CD8-positive, alpha-beta memory T cell (primary cell): ENCODE measurements at regions not wholly inside any gene's neighbourhood (a gene's known extent, or its start where the extent isn't known, plus 50 kb on each side); places are given as distances from the start of the nearest gene placed in this dataset.

Experiments
- CTCF ChIA-PET: fragments of 350-600 bp; sonication (Branson Sonifier 250); formaldehyde crosslinking; loops from one replicate; lab custom pipeline; 2021; ENCODE audit warnings: antibody characterized with exemption; lab: Charles Lee
- POLR2A ChIA-PET: fragments of 350-600 bp; sonication (Branson Sonifier 250); formaldehyde crosslinking; loops from one replicate; lab custom pipeline; 2021; ENCODE audit warnings: antibody characterized with exemption; lab: Charles Lee
- DNase-seq, 5 donors: peaks; one replicate each; pipeline versions ENCODE4 v3.0.0 to v3.0.0-alpha.2; 2020 to 2022; ENCODE audit warnings: mixed read lengths in 1 of 5
- H3K27ac ChIP-seq: one replicate; pipeline ENCODE4 v1.7.0; 2013; ENCODE audit warnings: low read depth, mild to moderate bottlenecking, low read length, moderate library complexity
- H3K27me3 ChIP-seq: 2 replicates; pipeline ENCODE4 v1.7.0; 2013; ENCODE audit warnings: low read length, mild to moderate bottlenecking; ENCODE audit not compliant: insufficient read depth, poor library complexity, severe bottlenecking
- H3K36me3 ChIP-seq: 2 replicates; pipeline ENCODE4 v1.7.0; 2013; ENCODE audit warnings: mild to moderate bottlenecking, low read length, moderate library complexity; ENCODE audit not compliant: insufficient read depth
- H3K4me1 ChIP-seq: 2 replicates; pipeline ENCODE4 v1.7.0; 2013; ENCODE audit warnings: mild to moderate bottlenecking, low read length, moderate library complexity; ENCODE audit not compliant: insufficient read depth
- H3K4me3 ChIP-seq: 2 replicates; pipeline ENCODE4 v1.7.0; 2013; ENCODE audit warnings: mild to moderate bottlenecking, low read length
- H3K9me3 ChIP-seq: 2 replicates; pipeline ENCODE4 v1.7.0; 2013; ENCODE audit warnings: mild to moderate bottlenecking, low read length
- H3K27ac Mint-ChIP-seq, 8 donors: one replicate each; pipeline ENCODE4 v1.8.0; 2020 to 2021; ENCODE audit warnings: mixed read lengths in 8 of 8, mild to moderate bottlenecking in 6 of 8, inconsistent platforms in 3 of 8, moderate library complexity in 3 of 8
- H3K27me3 Mint-ChIP-seq, 2 donors: one replicate each; pipeline ENCODE4 v1.8.0; 2020 to 2021; ENCODE audit warnings: mixed read lengths in 2 of 2, mild to moderate bottlenecking in 1 of 2, moderate library complexity in 1 of 2
- H3K36me3 Mint-ChIP-seq, 3 donors: one replicate each; pipeline ENCODE4 v1.8.0; 2020 to 2021; ENCODE audit warnings: mixed read lengths in 3 of 3, inconsistent platforms in 1 of 3, mild to moderate bottlenecking in 1 of 3
- H3K4me1 Mint-ChIP-seq, 3 donors: one replicate each; pipeline ENCODE4 v1.8.0; 2020 to 2021; ENCODE audit warnings: mixed read lengths in 3 of 3, inconsistent platforms in 1 of 3, mild to moderate bottlenecking in 1 of 3
- H3K4me3 Mint-ChIP-seq, 7 donors: one replicate each; pipeline ENCODE4 v1.8.0; 2020 to 2021; ENCODE audit warnings: mixed read lengths in 7 of 7, mild to moderate bottlenecking in 6 of 7, moderate library complexity in 4 of 7, inconsistent platforms in 2 of 7
- H3K9me3 Mint-ChIP-seq, 5 donors: one replicate each; pipeline ENCODE4 v1.8.0; 2020 to 2022; ENCODE audit warnings: mixed read lengths in 5 of 5, mild to moderate bottlenecking in 3 of 5, moderate library complexity in 2 of 5, inconsistent platforms in 1 of 5

DNA sequence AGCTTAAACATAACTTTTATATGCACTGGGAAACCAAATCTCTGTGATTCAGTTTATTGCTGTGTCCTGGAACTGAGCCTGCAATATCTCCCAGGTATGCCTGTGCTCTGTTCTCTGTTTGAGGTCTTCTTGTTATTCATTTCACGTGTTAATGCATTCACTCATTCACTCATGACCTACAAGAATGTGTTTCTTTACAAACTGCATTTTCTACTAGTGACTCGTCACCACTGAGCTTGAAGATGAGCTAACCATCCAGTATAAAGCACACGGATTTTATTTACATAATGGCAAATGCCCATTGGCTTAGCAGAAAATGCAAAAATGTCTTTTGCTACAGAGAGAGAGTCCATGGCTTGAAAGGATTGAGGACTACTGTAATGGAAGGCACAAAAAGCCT, 75.0 kb upstream of the DUSP10 start:
- no peak overlapping the region for H3K4me3 ChIP-seq
- no peaks in the 10 kb centered on the region for H3K36me3 ChIP-seq
- H3K27ac ChIP-seq, result no peak overlapping the region
- ChIA-PET CTCF (no interaction called here), POLR2A (no interaction called here)
- Mint-ChIP-seq H3K9me3 (no peaks in the 10 kb centered on the region), H3K4me1 (peaks cover 0 to 2% (median 0%) of the 10 kb centered on the region in 3 donors), H3K27ac (no peak overlapping the region), H3K27me3 (peaks cover 0 to 2% of the 10 kb centered on the region in 2 donors), H3K4me3 (no peak overlapping the region), H3K36me3 (peaks cover 0 to 1% (median 0%) of the 10 kb centered on the region in 3 donors)
- H3K4me1 ChIP-seq, result no peaks in the 10 kb centered on the region
- no peaks in the 10 kb centered on the region for H3K27me3 ChIP-seq
- DNase-seq, result no peak
- H3K9me3 ChIP-seq, result no peaks in the 10 kb centered on the region

DNA sequence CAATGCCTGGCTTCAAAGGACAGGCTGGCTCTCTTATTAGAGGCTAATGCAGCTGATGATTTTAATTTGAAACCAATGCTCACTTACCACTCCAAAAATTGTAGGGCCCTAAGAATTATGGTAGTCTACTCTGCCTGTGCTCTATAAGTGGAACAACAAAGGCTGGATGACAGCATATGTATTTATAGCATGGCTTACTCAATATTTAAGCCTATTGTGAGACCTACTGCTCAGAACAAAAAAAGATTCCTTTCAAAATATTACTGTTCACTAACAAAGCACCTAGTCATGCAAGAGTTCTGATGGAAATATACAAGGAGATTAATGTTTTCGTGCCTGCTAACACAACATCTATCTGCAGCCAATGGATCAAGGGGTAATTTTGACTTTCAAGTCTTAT, 73.8 kb upstream of the DUSP10 start:
- H3K27me3 ChIP-seq, result no peaks in the 10 kb centered on the region
- H3K27ac Mint-ChIP-seq, result no peak overlapping the region
- H3K4me1 Mint-ChIP-seq, result peaks cover 9 to 12% (median 10%) of the 10 kb centered on the region in 3 donors
- peaks cover 0 to 1% (median 0%) of the 10 kb centered on the region in 3 donors for H3K36me3 Mint-ChIP-seq
- no peaks in the 10 kb centered on the region for H3K9me3 ChIP-seq
- POLR2A ChIA-PET, result no interaction called here
- no peak overlapping the region for H3K4me3 ChIP-seq
- no peak overlapping the region for H3K4me3 Mint-ChIP-seq
- peaks cover 0 to 2% of the 10 kb centered on the region in 2 donors for H3K27me3 Mint-ChIP-seq
- no peak overlapping the region for H3K27ac ChIP-seq
- no peaks in the 10 kb centered on the region for H3K36me3 ChIP-seq
- no peaks in the 10 kb centered on the region for H3K4me1 ChIP-seq
- DNase-seq, result no peak
- no peaks in the 10 kb centered on the region for H3K9me3 Mint-ChIP-seq
- CTCF ChIA-PET, result no interaction called here

DNA sequence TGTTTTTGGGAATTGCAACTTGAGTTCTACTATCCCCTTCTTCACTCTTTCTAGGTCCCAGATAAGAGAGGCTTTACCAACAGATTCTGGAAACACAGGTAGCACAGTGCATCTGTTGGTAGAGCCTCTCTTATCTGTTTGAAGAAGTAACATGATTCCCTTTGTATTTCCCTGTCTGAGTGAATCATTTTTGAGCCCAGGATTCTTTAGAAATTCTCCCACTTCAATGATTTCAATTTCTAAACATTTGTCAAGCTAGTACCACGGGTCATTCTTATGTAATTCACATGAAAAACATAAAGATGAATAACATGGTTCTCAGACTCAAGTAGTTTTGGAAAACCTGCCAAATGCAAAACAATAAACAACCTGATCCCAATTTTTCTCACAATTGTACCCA, 72.0 kb upstream of the DUSP10 start:
- no peak overlapping the region for H3K4me3 Mint-ChIP-seq
- no peak overlapping the region for H3K27ac Mint-ChIP-seq
- H3K36me3 Mint-ChIP-seq, result peaks cover 0 to 1% (median 0%) of the 10 kb centered on the region in 3 donors
- peaks cover 11% of the 10 kb centered on the region for H3K4me1 ChIP-seq
- H3K4me3 ChIP-seq, result no peak overlapping the region
- H3K27me3 ChIP-seq, result no peaks in the 10 kb centered on the region
- ChIA-PET POLR2A (interaction anchor here (0.9 kb wide), 1 partner anchor 31 kb away, joined by 3 read pairs; no protein-coding TSS in a partner anchor), CTCF (no interaction called here)
- DNase-seq, result no peak
- H3K36me3 ChIP-seq, result no peaks in the 10 kb centered on the region
- peaks cover 0 to 4% of the 10 kb centered on the region in 2 donors for H3K27me3 Mint-ChIP-seq
- H3K27ac ChIP-seq, result no peak overlapping the region
- H3K9me3 Mint-ChIP-seq, result no peaks in the 10 kb centered on the region
- no peaks in the 10 kb centered on the region for H3K9me3 ChIP-seq
- peaks cover 27 to 28% (median 27%) of the 10 kb centered on the region in 3 donors for H3K4me1 Mint-ChIP-seq

DNA sequence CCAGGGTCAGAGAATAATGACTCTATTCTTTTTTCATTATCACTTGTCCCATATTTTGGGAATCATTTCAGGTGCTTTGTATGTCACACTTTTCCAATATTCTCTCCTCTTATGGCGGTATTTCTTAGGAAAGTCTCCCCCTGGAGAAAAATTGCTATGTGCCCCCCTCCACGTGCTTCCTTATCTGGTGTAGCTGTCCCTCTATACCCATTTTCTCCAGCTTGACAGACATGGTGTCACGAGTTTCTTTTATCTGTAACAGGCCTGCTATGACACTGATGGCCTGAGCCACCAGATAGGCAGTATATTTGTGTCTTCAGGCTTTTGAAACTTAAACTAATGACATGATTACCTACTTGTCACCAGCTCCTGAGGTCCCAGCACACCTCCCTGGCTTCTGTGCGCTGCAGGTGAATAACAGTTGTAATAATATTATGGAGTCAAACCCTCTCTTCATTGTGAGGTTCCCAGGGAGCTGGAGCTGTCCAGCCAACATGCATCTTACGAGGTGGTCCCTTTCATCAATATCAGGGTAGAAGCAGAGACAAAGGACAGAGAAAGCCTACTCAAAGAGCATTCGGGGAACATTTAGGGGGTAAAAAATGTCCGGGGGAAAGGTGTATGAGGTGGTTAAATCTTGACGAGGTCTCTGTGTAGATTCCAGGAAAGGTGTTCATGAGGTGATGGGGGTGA, 71.2 kb upstream of the DUSP10 start:
- DNase-seq, result no peak
- Histone ChIP-seq H3K27me3 (no peaks in the 10 kb centered on the region), H3K4me3 (no peak overlapping the region), H3K9me3 (no peaks in the 10 kb centered on the region), H3K4me1 (peaks cover 11% of the 10 kb centered on the region), H3K36me3 (no peaks in the 10 kb centered on the region), H3K27ac (no peak overlapping the region)
- ChIA-PET CTCF (no interaction called here), POLR2A (no interaction called here)
- Mint-ChIP-seq H3K4me1 (peaks cover 31 to 34% (median 31%) of the 10 kb centered on the region in 3 donors), H3K27ac (no peak overlapping the region), H3K4me3 (no peak overlapping the region), H3K27me3 (peaks cover 0 to 4% of the 10 kb centered on the region in 2 donors), H3K36me3 (peaks cover 0 to 1% (median 0%) of the 10 kb centered on the region in 3 donors), H3K9me3 (no peaks in the 10 kb centered on the region)

DNA sequence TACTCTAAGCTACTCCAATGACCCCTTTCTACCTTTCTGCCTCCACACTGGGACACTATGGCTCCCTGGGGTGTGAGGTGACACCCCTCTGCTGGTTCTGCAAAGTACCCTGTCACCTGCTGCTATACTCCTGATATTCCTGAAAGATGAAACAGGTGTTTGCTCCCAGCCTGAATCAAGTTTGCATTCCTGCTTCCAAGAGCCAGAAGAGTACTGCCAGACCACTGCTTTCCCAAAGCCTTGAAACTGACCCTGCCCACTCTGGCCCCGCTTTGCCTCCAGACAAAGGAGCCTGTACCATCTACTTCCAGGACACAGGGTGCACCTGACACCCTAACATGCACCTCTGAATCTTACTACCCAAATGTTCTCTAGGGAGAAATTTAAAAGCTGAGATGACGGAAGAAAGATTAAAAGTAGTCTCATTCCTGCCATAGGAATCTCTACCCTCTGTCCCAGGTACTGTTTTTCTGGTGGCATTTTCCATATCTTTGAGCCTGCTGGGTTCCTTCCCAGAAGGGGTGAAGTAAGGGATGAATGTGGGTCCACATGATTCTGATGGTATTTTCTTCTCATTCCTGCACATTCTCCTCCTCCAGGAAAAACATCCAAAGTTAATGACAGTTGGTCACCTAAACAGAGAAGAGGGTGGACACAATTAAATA, 70.3 kb upstream of the DUSP10 start:
- Mint-ChIP-seq H3K27me3 (peaks cover 0 to 4% of the 10 kb centered on the region in 2 donors), H3K27ac (peak overlapping the region in 2 of 8 donors; percentile 9 to 37), H3K4me1 (peaks cover 31 to 36% (median 32%) of the 10 kb centered on the region in 3 donors), H3K9me3 (no peaks in the 10 kb centered on the region), H3K4me3 (no peak overlapping the region), H3K36me3 (peaks cover 0 to 1% (median 0%) of the 10 kb centered on the region in 3 donors)
- H3K4me1 ChIP-seq, result peaks cover 11% of the 10 kb centered on the region
- ChIA-PET CTCF (no interaction called here), POLR2A (no interaction called here)
- no peak for DNase-seq
- H3K27ac ChIP-seq, result no peak overlapping the region
- H3K4me3 ChIP-seq, result no peak overlapping the region
- no peaks in the 10 kb centered on the region for H3K27me3 ChIP-seq
- H3K9me3 ChIP-seq, result no peaks in the 10 kb centered on the region
- no peaks in the 10 kb centered on the region for H3K36me3 ChIP-seq

DNA sequence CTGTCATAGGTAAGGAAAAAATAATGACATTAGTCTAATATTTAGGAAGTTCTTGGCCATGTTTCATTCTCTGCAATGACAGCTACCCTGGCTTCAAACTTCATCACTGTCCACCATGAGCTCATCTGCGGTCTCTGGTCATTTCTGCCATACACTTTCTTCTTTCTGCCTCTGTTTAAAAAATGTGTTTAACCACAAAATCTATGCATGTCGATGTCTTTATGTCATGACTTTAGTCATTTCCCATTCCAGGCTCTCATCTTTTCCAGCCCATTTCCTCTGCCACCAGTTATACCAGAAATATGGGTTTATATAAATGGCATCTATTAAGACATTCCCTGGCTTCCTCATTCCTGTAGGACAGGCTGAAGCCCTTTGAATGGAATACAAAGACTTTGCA, 68.5 kb upstream of the DUSP10 start:
- CTCF ChIA-PET, result interaction anchor here (0.5 to 0.9 kb wide), 2 partner anchors 10 to 18 kb away, joined by 3 read pairs; no protein-coding TSS in a partner anchor
- Histone ChIP-seq H3K27me3 (no peaks in the 10 kb centered on the region), H3K9me3 (no peaks in the 10 kb centered on the region), H3K27ac (no peak overlapping the region), H3K4me1 (peaks cover 11% of the 10 kb centered on the region), H3K4me3 (no peak overlapping the region), H3K36me3 (no peaks in the 10 kb centered on the region)
- peaks cover 0 to 4% of the 10 kb centered on the region in 2 donors for H3K27me3 Mint-ChIP-seq
- DNase-seq, result no peak
- peaks cover 31 to 36% (median 32%) of the 10 kb centered on the region in 3 donors for H3K4me1 Mint-ChIP-seq
- H3K36me3 Mint-ChIP-seq, result peaks cover 0 to 1% (median 0%) of the 10 kb centered on the region in 3 donors
- peak overlapping the region in 3 of 7 donors; percentile 30 to 82 (median 33) for H3K4me3 Mint-ChIP-seq
- H3K27ac Mint-ChIP-seq, result peak overlapping the region in 2 of 8 donors; percentile 13 to 31
- POLR2A ChIA-PET, result interaction anchor here (1.6 kb wide), 1 partner anchor 68 kb away, joined by 4 read pairs; the partner anchor contains the start of gene DUSP10
- no peaks in the 10 kb centered on the region for H3K9me3 Mint-ChIP-seq

DNA sequence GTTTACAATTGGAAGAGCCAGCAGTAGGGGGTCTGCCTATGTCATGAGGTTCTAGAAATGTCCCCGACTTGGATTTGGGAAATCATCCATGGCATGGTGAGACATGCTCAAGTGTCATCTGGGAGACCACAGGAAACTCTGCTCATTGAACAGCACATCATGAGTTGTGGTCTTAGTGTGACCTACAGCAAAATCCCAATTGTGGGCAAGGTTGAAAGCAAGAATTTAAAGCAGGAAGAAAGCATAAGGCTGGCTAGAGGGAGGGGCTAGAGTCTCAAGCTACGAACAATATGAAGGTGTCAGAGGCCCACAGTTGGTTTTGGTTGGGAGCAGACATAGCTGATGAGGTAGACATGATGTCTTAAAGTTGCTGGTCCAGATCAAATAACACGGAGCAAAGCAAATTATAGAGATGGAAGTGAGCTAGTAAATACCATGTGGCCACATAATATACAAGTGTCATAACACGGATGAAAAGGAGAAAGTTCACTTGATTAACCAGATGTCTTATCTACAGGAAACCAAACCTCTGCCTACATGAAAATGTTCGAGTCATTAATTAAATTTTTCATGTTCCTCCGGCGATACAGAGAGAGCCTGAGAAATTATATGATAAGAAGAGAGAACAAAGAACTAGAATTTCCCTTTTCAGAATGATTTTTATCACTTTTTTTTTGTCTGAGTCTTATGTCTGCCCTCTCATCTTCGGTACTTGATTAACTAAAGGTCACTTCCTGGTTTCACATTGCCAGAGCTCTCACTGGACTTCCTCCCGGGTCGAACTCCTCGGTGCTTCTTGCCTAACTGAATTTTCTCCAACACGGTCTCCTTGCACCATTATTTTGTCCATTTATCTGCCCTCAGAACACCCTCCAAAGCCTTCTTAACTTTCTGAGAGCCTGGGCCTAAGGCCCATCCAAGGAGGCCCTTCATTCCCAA, 67.5 kb upstream of the DUSP10 start:
- peak overlapping the region in 7 of 8 donors; percentile 49 to 88 (median 79) for H3K27ac Mint-ChIP-seq
- H3K27ac ChIP-seq, result no peak overlapping the region
- H3K4me1 ChIP-seq, result peaks cover 11% of the 10 kb centered on the region
- DNase-seq, result no peak
- no peaks in the 10 kb centered on the region for H3K9me3 ChIP-seq
- H3K36me3 Mint-ChIP-seq, result no peaks in the 10 kb centered on the region
- H3K36me3 ChIP-seq, result no peaks in the 10 kb centered on the region
- peaks cover 0 to 1% of the 10 kb centered on the region in 2 donors for H3K27me3 Mint-ChIP-seq
- no peak overlapping the region for H3K4me3 ChIP-seq
- H3K4me3 Mint-ChIP-seq, result peak overlapping the region in 6 of 7 donors; percentile 23 to 82 (median 47)
- no peaks in the 10 kb centered on the region for H3K9me3 Mint-ChIP-seq
- H3K27me3 ChIP-seq, result no peaks in the 10 kb centered on the region
- peaks cover 31 to 36% (median 32%) of the 10 kb centered on the region in 3 donors for H3K4me1 Mint-ChIP-seq
- POLR2A ChIA-PET, result interaction anchor here (0.6 to 1.9 kb wide), 3 partner anchors 31 to 151 kb away, joined by 4 to 6 read pairs (median 4); partner anchors contain the start of gene DUSP10
- CTCF ChIA-PET, result interaction anchor here (0.6 to 1.4 kb wide), 3 partner anchors 11 to 19 kb away, joined by 3 to 4 read pairs (median 3); no protein-coding TSS in a partner anchor
